ENCODE measurements at regions not wholly inside any gene's neighbourhood (a gene's known extent, or its start where the extent isn't known, plus 50 kb on each side); places are given as distances from the start of the nearest gene placed in this dataset.

- TF ChIP-seq ZFP91 (CRISPR knock-in tag; IDR thresholded peaks at IDR 0.05) (no peak), KDM1A (IDR thresholded peaks at IDR 0.05) (peak in 1 of 2 experiments; percentile 41; a peak in 2 of 4 replicates), ZBTB8A (IDR thresholded peaks at IDR 0.05; ENCODE audit: partially characterized antibody) (no peak)
Measured at GRCh38 chr5:173677125-173677672, 60.7 kb upstream of the BOD1 start (continued).

GRCh38 chr5:173679909-173680630 lies 63.6 kb upstream of the BOD1 start:
- H3K4me2 ChIP-seq (ENCODE audit: insufficient read depth, low read length): no peak overlapping the region
- TF ChIP-seq C11orf30 (IDR thresholded peaks at IDR 0.05; ENCODE audit: low read depth) (0 out of 2 replicates have a peak, but pooled peaks have one; percentile 4), NFYB (IDR thresholded peaks at IDR 0.05; ENCODE audit: extremely low read depth, insufficient read length) (peak; percentile 87), USF2 (CRISPR knock-in tag; IDR thresholded peaks at IDR 0.05) (no peak), RBM25 (IDR thresholded peaks at IDR 0.05; ENCODE audit: low read depth, low read length, severe bottlenecking) (peak; percentile 34), LCOR (CRISPR knock-in tag; IDR thresholded peaks at IDR 0.05) (no peak), CC2D1A (IDR thresholded peaks at IDR 0.05) (0 out of 2 replicates have a peak, but pooled peaks have one; percentile 30), HDAC2 (IDR thresholded peaks at IDR 0.05) (no peak), MBD2 (IDR thresholded peaks at IDR 0.05; ENCODE audit: borderline replicate concordance, low read depth) (peak; percentile 32; the same call in 1 of the 2 replicates), ASH1L (IDR thresholded peaks at IDR 0.05; ENCODE audit: borderline replicate concordance, low read depth, partially characterized antibody) (peak; percentile 69), ZNF316 (IDR thresholded peaks at IDR 0.05) (peak; percentile 47; the same call in 1 of the 2 replicates), FOXJ2 (tag; IDR thresholded peaks at IDR 0.05) (peak; percentile 91)
- TF ChIP-seq, protein P1, sequence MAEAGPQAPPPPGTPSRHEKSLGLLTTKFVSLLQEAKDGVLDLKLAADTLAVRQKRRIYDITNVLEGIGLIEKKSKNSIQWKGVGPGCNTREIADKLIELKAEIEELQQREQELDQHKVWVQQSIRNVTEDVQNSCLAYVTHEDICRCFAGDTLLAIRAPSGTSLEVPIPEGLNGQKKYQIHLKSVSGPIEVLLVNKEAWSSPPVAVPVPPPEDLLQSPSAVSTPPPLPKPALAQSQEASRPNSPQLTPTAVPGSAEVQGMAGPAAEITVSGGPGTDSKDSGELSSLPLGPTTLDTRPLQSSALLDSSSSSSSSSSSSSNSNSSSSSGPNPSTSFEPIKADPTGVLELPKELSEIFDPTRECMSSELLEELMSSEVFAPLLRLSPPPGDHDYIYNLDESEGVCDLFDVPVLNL (CRISPR knock-in tag; IDR thresholded peaks at IDR 0.05; ENCODE audit: low read depth): no peak
- no peaks in the 10 kb centered on the region for H3K79me2 ChIP-seq (ENCODE audit: control insufficient read depth, insufficient read depth, low read length)
- no peak overlapping the region for H3K4me3 ChIP-seq
- WGBS (ENCODE audit: insufficient coverage, low coverage, missing lambda C conversion rate): 52% methylated on average over 6 of the region's 6 CpGs
- H3K9me1 ChIP-seq (ENCODE audit: control insufficient read depth, insufficient read depth, low read length): no peaks in the 10 kb centered on the region
- no peaks in the 10 kb centered on the region for H3K27me3 ChIP-seq (ENCODE audit: control insufficient read depth in 2 of 2, insufficient read depth in 2 of 2, low read length in 2 of 2)
- no peak overlapping the region for H3K9ac ChIP-seq (ENCODE audit: insufficient read depth in 1 of 2, low read depth in 2 of 2, low read length in 2 of 2)
- H4K20me1 ChIP-seq (replicated peaks; ENCODE audit: control insufficient read depth, insufficient read depth, low read length): no peaks in the 10 kb centered on the region
- DNase-seq (ENCODE audit: extremely low read depth in 1 of 4, low spot score in 3 of 4) (no peak), FAIRE-seq (no peak), ATAC-seq (no peak)
- H3K9me3 ChIP-seq (replicated peaks; ENCODE audit: control insufficient read depth, insufficient read depth, low read depth, low read length): peaks cover 3% of the 10 kb centered on the region; the same call in 1 of the 2 replicates
- no peak overlapping the region for H2AFZ ChIP-seq (ENCODE audit: low read depth, low read length)
- no peak overlapping the region for H3K27ac ChIP-seq (ENCODE audit: extremely low read depth, low read depth, low read length)
- CTCF ChIA-PET (ENCODE audit: low intra/inter-chr PET ratio): no interaction called here
- intact Hi-C loops (cut with micrococcal nuclease): no loop called here
- no peaks in the 10 kb centered on the region for H3K36me3 ChIP-seq (ENCODE audit: control insufficient read depth, insufficient read depth, low read length)
- POLR2A ChIA-PET: interaction anchor here (1.1 to 1.2 kb wide), 2 partner anchors 10 to 84 kb away, joined by 3 to 4 read pairs; no protein-coding TSS in a partner anchor
- no TSS peak for BruUV-seq (replicated peaks)
- H3K4me1 ChIP-seq (replicated peaks in 1 of 2; ENCODE audit: control insufficient read depth in 2 of 2, insufficient read depth in 2 of 2, low read length in 2 of 2): no peaks in the 10 kb centered on the region
- in situ Hi-C loops (cut with MboI): no loop called here

Measured in K562 (cell line).